Mammary epithelial cell (primary cell): ENCODE measurements at regions not wholly inside any gene's neighbourhood (a gene's known extent, or its start where the extent isn't known, plus 50 kb on each side); places are given as distances from the start of the nearest gene placed in this dataset.

Source experiments
- CTCF ChIP-seq, 2 donors: IDR thresholded peaks in 1 of 2; conservative IDR thresholded peaks in 1 of 2; 2 replicates each; pipeline ENCODE4 v1.5.1; 2011 to 2012; ENCODE audit warnings: inconsistent platforms in 2 of 2, low read length in 2 of 2, mild to moderate bottlenecking in 2 of 2, control low read depth in 1 of 2, low read depth in 1 of 2; ENCODE audit not compliant: insufficient read depth in 1 of 2; ENCODE audit errors: extremely low read depth in 1 of 2
- EZH2 ChIP-seq: IDR thresholded peaks from 2 replicates; pipeline ENCODE4 v1.6.1; 2012; ENCODE audit warnings: low read length, inconsistent platforms, borderline replicate concordance

GRCh38 chr14:55858604-55859003 lies 259.6 kb upstream of the PELI2 start:
- TF ChIP-seq CTCF (conservative IDR thresholded peaks at IDR 0.05 in 1 of 2, IDR thresholded peaks at IDR 0.05 in 1 of 2; ENCODE audit: extremely low read depth in 1 of 2, insufficient read depth in 1 of 2, low read depth in 1 of 2, low read length in 2 of 2) (no peak), EZH2 (no peak)
